ENCODE measurements at regions not wholly inside any gene's neighbourhood (a gene's known extent, or its start where the extent isn't known, plus 50 kb on each side); places are given as distances from the start of the nearest gene placed in this dataset.

DNA sequence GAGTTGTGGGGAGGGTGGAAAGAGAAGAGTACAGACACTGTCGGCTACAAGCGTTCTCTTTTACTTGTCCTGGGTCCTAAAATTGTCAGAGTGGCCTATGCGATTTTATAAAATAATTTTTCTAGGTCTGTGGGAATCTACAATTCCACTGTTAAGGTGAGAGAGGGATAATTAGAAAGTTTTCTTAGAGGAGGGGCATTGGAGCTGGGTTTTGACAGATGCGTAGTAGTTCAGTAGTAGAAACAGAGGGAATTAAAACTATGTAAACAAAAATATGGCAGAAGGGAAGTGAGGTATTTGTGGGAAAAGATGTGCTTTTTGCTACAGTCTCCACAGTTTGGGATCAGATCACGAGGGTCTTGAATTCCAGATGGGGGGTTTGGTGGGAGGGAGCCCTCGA lies 129.1 kb upstream of the SHB start:
- TF ChIP-seq CTCF (IDR thresholded peaks at IDR 0.05) (no peak), POLR2A (IDR thresholded peaks at IDR 0.05) (no peak)

Data from right lobe of liver (tissue), 4 donors.